ENCODE measurements at regions not wholly inside any gene's neighbourhood (a gene's known extent, or its start where the extent isn't known, plus 50 kb on each side); places are given as distances from the start of the nearest gene placed in this dataset.

DNA sequence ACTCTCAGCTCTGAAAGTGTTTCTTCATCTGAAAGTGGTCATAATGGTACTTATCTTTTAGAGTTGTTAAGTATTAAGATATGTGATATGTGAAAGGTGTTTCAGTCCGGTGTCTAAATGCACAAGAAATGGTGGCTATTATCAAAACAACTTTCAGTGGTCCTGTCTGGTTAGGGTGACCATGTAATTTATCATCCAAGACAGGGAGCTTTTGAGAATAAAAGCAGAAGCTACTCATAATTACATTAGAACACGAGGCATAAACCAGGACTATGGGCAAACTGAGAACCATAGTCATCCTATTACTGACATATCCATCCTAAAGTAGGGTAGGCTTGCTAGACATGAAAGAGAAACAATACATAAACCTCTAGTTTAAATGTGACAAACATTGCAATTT, 418.1 kb upstream of the SEMA6A start:
- Histone ChIP-seq H3K27me3 (ENCODE audit: insufficient read depth, low read depth, low read length) (no peaks in the 10 kb centered on the region), H3K9me3 (ENCODE audit: low read length) (no peaks in the 10 kb centered on the region), H3K9ac (ENCODE audit: low read length) (no peak overlapping the region), H3K79me2 (replicated peaks; ENCODE audit: insufficient read depth, low read length) (no peaks in the 10 kb centered on the region), H4K20me1 (ENCODE audit: insufficient read depth) (no peaks in the 10 kb centered on the region), H3F3A (ENCODE audit: insufficient read depth, low read length, poor library complexity, severe bottlenecking) (no peaks in the 10 kb centered on the region), H3K36me3 (ENCODE audit: insufficient read depth, low read length) (no peaks in the 10 kb centered on the region), H3K9me2 (ENCODE audit: insufficient read depth, low read length) (no peaks in the 10 kb centered on the region), H3K4me3 (ENCODE audit: low read length) (no peak overlapping the region), H2AFZ (ENCODE audit: low read depth, low read length) (no peak overlapping the region), H3K27ac (ENCODE audit: low read length) (no peak overlapping the region), H3K4me2 (ENCODE audit: low read length) (no peak overlapping the region)
- no peak for TF ChIP-seq MXI1 (conservative IDR thresholded peaks at IDR 0.05; ENCODE audit: poor library complexity, severe bottlenecking)
- no peak for TF ChIP-seq EZH2 (IDR thresholded peaks at IDR 0.05; ENCODE audit: borderline replicate concordance, insufficient read depth, low read length, poor library complexity, severe bottlenecking)
- TF ChIP-seq POLR2AphosphoS5 (IDR thresholded peaks at IDR 0.05) = no peak
- TF ChIP-seq, protein P1, sequence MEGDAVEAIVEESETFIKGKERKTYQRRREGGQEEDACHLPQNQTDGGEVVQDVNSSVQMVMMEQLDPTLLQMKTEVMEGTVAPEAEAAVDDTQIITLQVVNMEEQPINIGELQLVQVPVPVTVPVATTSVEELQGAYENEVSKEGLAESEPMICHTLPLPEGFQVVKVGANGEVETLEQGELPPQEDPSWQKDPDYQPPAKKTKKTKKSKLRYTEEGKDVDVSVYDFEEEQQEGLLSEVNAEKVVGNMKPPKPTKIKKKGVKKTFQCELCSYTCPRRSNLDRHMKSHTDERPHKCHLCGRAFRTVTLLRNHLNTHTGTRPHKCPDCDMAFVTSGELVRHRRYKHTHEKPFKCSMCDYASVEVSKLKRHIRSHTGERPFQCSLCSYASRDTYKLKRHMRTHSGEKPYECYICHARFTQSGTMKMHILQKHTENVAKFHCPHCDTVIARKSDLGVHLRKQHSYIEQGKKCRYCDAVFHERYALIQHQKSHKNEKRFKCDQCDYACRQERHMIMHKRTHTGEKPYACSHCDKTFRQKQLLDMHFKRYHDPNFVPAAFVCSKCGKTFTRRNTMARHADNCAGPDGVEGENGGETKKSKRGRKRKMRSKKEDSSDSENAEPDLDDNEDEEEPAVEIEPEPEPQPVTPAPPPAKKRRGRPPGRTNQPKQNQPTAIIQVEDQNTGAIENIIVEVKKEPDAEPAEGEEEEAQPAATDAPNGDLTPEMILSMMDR (IDR thresholded peaks at IDR 0.05; ENCODE audit: poor library complexity, severe bottlenecking) = no peak
- TF ChIP-seq TAF1 (IDR thresholded peaks at IDR 0.05; ENCODE audit: low read depth) = no peak
- TF ChIP-seq SMC3 (conservative IDR thresholded peaks at IDR 0.05; ENCODE audit: poor library complexity) = no peak
- TF ChIP-seq, protein P2, sequence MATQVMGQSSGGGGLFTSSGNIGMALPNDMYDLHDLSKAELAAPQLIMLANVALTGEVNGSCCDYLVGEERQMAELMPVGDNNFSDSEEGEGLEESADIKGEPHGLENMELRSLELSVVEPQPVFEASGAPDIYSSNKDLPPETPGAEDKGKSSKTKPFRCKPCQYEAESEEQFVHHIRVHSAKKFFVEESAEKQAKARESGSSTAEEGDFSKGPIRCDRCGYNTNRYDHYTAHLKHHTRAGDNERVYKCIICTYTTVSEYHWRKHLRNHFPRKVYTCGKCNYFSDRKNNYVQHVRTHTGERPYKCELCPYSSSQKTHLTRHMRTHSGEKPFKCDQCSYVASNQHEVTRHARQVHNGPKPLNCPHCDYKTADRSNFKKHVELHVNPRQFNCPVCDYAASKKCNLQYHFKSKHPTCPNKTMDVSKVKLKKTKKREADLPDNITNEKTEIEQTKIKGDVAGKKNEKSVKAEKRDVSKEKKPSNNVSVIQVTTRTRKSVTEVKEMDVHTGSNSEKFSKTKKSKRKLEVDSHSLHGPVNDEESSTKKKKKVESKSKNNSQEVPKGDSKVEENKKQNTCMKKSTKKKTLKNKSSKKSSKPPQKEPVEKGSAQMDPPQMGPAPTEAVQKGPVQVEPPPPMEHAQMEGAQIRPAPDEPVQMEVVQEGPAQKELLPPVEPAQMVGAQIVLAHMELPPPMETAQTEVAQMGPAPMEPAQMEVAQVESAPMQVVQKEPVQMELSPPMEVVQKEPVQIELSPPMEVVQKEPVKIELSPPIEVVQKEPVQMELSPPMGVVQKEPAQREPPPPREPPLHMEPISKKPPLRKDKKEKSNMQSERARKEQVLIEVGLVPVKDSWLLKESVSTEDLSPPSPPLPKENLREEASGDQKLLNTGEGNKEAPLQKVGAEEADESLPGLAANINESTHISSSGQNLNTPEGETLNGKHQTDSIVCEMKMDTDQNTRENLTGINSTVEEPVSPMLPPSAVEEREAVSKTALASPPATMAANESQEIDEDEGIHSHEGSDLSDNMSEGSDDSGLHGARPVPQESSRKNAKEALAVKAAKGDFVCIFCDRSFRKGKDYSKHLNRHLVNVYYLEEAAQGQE (IDR thresholded peaks at IDR 0.05; ENCODE audit: borderline replicate concordance) = no peak

DNA sequence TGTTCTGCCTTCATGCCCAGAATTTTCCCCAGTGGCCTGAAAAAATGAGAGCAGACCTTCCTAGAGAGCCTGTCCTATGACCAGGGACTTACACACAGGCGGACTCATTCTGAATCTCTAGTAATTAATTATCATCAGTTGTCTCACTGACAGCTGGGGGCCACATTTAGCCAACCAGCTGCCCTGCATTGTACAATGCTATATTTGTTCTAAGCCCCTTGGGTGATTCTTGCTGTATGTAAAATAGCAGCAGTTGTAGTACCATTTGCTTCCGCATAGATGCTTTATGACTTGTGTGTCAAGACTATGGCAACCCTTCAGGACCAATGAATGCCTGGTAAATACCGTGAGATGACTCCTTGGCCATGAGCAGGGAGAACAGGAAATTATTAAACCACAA, 415.4 kb upstream of the SEMA6A start:
- no peaks in the 10 kb centered on the region for H3K36me3 ChIP-seq (ENCODE audit: insufficient read depth, low read length)
- no peaks in the 10 kb centered on the region for H3K9me2 ChIP-seq (ENCODE audit: insufficient read depth, low read length)
- no peak overlapping the region for H3K27ac ChIP-seq (ENCODE audit: low read length)
- no peaks in the 10 kb centered on the region for H3K27me3 ChIP-seq (ENCODE audit: insufficient read depth, low read depth, low read length)
- H3F3A ChIP-seq (ENCODE audit: insufficient read depth, low read length, poor library complexity, severe bottlenecking) = no peaks in the 10 kb centered on the region
- TF ChIP-seq SMC3 (conservative IDR thresholded peaks at IDR 0.05; ENCODE audit: poor library complexity) (no peak), TAF1 (IDR thresholded peaks at IDR 0.05; ENCODE audit: low read depth) (no peak), MXI1 (conservative IDR thresholded peaks at IDR 0.05; ENCODE audit: poor library complexity, severe bottlenecking) (no peak), POLR2AphosphoS5 (IDR thresholded peaks at IDR 0.05) (no peak), RAD21 (conservative IDR thresholded peaks at IDR 0.05) (no peak), EP300 (conservative IDR thresholded peaks at IDR 0.05; ENCODE audit: poor library complexity, severe bottlenecking) (no peak), EZH2 (IDR thresholded peaks at IDR 0.05; ENCODE audit: borderline replicate concordance, insufficient read depth, low read length, poor library complexity, severe bottlenecking) (no peak)
- TF ChIP-seq, protein P1 (IDR thresholded peaks at IDR 0.05; ENCODE audit: poor library complexity, severe bottlenecking) = no peak
- no peak overlapping the region for H3K4me2 ChIP-seq (ENCODE audit: low read length)
- H3K9me3 ChIP-seq (ENCODE audit: low read length) = no peaks in the 10 kb centered on the region
- no peaks in the 10 kb centered on the region for H3K79me2 ChIP-seq (replicated peaks; ENCODE audit: insufficient read depth, low read length)
- H2AFZ ChIP-seq (ENCODE audit: low read depth, low read length) = no peak overlapping the region
- no peak overlapping the region for H3K4me3 ChIP-seq (ENCODE audit: low read length)
- H3K9ac ChIP-seq (ENCODE audit: low read length) = no peak overlapping the region
- H4K20me1 ChIP-seq (ENCODE audit: insufficient read depth) = no peaks in the 10 kb centered on the region
